GM10266 (cell line): ENCODE measurements at regions not wholly inside any gene's neighbourhood (a gene's known extent, or its start where the extent isn't known, plus 50 kb on each side); places are given as distances from the start of the nearest gene placed in this dataset.

Experiments
- DNase-seq: peaks from one replicate; pipeline ENCODE4 v3.0.0; 2012; ENCODE audit errors: extremely low spot score
- CTCF ChIP-seq: IDR thresholded peaks from 2 replicates; pipeline ENCODE4 v1.5.1; 2012; ENCODE audit warnings: mild to moderate bottlenecking, low read depth; ENCODE audit not compliant: control insufficient read depth, insufficient read depth; ENCODE audit errors: missing control alignments

- no peak for DNase-seq
- TF ChIP-seq CTCF: no peak
These were observed 292.4 kb upstream of the SEL1L start for GRCh38 chr14:81826081-81826480.

GRCh38 chr14:81829447-81829846, 295.8 kb upstream of the SEL1L start:
- DNase-seq: no peak

GRCh38 chr14:81831128-81831820, 297.6 kb upstream of the SEL1L start:
- DNase-seq: no peak
- TF ChIP-seq CTCF: no peak

More at GRCh38 chr14:81829447-81829846, 295.8 kb upstream of the SEL1L start:
- TF ChIP-seq CTCF: no peak

GRCh38 chr14:81834308-81834707, 300.7 kb upstream of the SEL1L start:
- no peak for TF ChIP-seq CTCF

GRCh38 chr14:81837304-81837703, 303.7 kb upstream of the SEL1L start:
- no peak for TF ChIP-seq CTCF
- no peak for DNase-seq

More at GRCh38 chr14:81834308-81834707, 300.7 kb upstream of the SEL1L start:
- no peak for DNase-seq

- TF ChIP-seq CTCF: no peak
- no peak for DNase-seq
These were observed 305.4 kb upstream of the SEL1L start for GRCh38 chr14:81839056-81839455.

GRCh38 chr14:81841346-81841745, 307.7 kb upstream of the SEL1L start:
- no peak for TF ChIP-seq CTCF
- DNase-seq: no peak
